ENCODE measurements at regions not wholly inside any gene's neighbourhood (a gene's known extent, or its start where the extent isn't known, plus 50 kb on each side); places are given as distances from the start of the nearest gene placed in this dataset.

DNA sequence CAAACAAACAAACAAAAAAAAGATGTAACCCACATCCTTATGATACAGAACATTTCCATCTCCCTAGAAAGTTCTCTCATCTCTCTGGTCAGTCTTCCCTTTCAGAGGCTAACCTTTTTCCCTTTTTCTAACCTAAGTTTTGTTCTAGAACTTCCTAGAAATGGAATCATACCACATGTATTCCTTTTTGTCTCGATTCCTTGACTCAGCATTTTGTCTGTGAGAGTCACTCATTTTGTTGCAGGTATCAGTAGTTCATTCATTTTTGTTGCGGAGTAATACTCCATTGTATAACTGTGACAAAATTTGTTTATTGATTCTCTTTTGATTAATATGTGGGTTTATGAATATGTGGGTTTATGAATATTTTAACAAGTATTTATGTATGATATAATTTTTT is 400.0 kb upstream of the PDE4D start:
- Histone ChIP-seq H3K27ac (no peak overlapping the region), H3K4me3 (no peak overlapping the region), H3K36me3 (no peaks in the 10 kb centered on the region), H3K9me3 (no peaks in the 10 kb centered on the region), H3K27me3 (no peaks in the 10 kb centered on the region), H3K4me1 (no peaks in the 10 kb centered on the region), H3K9ac (ENCODE audit: low read depth in 2 of 2, low read length in 2 of 2) (no peak overlapping the region)
- no peak for DNase-seq
- TF ChIP-seq, protein P1, sequence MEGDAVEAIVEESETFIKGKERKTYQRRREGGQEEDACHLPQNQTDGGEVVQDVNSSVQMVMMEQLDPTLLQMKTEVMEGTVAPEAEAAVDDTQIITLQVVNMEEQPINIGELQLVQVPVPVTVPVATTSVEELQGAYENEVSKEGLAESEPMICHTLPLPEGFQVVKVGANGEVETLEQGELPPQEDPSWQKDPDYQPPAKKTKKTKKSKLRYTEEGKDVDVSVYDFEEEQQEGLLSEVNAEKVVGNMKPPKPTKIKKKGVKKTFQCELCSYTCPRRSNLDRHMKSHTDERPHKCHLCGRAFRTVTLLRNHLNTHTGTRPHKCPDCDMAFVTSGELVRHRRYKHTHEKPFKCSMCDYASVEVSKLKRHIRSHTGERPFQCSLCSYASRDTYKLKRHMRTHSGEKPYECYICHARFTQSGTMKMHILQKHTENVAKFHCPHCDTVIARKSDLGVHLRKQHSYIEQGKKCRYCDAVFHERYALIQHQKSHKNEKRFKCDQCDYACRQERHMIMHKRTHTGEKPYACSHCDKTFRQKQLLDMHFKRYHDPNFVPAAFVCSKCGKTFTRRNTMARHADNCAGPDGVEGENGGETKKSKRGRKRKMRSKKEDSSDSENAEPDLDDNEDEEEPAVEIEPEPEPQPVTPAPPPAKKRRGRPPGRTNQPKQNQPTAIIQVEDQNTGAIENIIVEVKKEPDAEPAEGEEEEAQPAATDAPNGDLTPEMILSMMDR (IDR thresholded peaks at IDR 0.05), result no peak
- intact Hi-C loops (cut with DNase I), result no loop called here

DNA sequence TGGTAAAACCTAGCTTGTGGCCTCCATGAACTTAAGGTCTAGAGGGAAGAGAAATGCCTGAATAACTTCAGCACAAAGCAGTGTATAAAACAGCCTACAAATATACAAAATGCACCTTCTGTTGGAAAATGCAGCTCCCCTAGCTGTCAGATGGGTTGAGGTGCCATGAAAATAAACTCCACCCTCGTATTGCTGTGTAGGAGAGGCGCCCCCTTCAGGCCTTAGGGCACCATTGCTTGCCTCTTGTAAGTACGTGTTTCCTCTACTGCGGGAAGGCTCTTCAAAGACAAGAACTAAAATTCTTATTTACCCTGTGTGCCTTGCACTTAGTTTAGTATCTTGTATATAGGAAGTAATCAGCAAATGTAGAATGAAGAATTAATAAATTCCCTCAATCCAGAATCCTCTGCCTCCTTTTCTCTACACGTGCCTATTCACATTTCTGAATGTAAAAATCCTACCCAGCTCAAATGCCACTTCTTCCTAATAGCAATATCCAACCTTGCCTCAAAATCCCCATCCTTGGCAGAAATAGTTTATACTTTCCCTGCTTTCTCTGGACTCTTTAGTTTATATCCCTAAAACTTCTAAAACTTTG is 393.7 kb upstream of the PDE4D start:
- Histone ChIP-seq H3K9me3 (no peaks in the 10 kb centered on the region), H3K27me3 (no peaks in the 10 kb centered on the region), H3K4me1 (no peaks in the 10 kb centered on the region), H3K4me3 (no peak overlapping the region), H3K27ac (no peak overlapping the region), H3K9ac (ENCODE audit: low read depth in 2 of 2, low read length in 2 of 2) (no peak overlapping the region), H3K36me3 (no peaks in the 10 kb centered on the region)
- peak; percentile 43 for DNase-seq
- TF ChIP-seq, protein P1 (IDR thresholded peaks at IDR 0.05), result peak; percentile 53
- intact Hi-C loops (cut with DNase I), result loop anchor here (10.0 kb wide), 1 partner anchor 472 kb away; no protein-coding TSS in a partner anchor

DNA sequence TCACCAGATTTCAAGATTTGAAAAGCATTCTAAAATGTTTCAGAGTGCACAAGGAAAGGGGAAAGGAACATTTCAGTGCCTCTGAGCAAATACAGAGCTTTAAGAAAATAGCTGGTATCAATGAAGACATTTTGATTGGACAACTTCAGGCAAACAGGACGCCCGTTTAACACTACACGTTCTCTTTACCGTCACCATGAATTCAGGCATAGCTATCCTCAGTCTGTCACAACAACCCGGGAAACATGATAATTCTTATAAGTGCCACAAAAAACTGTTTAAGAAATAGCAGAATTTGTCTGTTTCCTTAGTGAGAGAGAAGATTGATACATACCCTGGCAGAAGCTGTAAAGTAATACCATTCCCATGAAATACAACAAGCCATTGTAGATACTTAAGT is 392.4 kb upstream of the PDE4D start:
- H3K36me3 ChIP-seq, result no peaks in the 10 kb centered on the region
- H3K4me3 ChIP-seq, result no peak overlapping the region
- no peak for DNase-seq
- H3K27ac ChIP-seq, result no peak overlapping the region
- no peaks in the 10 kb centered on the region for H3K9me3 ChIP-seq
- no peaks in the 10 kb centered on the region for H3K27me3 ChIP-seq
- H3K4me1 ChIP-seq, result no peaks in the 10 kb centered on the region
- TF ChIP-seq, protein P1 (IDR thresholded peaks at IDR 0.05), result no peak
- intact Hi-C loops (cut with DNase I), result loop anchor here (10.0 kb wide), 1 partner anchor 471 kb away; no protein-coding TSS in a partner anchor
- no peak overlapping the region for H3K9ac ChIP-seq (ENCODE audit: low read depth in 2 of 2, low read length in 2 of 2)

DNA sequence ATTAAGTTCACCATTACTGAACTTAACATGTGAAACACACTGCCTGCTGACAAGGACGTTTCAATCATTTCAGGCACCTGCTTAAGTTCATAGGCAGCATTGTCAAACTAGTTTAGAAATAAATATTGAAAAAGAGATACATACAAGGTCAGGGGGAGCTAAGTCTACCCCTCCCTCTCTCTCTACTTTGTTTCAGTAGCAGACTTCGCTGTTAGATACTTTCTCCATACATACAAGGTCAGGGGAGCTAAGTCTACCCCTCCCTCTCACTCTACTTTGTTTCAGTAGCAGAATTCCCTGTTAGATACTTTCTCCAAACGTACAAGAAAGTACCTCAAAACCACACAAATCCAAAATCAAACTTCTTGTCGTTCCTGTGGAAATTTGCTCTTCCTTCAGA is 387.4 kb upstream of the PDE4D start:
- Histone ChIP-seq H3K27me3 (no peaks in the 10 kb centered on the region), H3K9ac (ENCODE audit: low read depth in 2 of 2, low read length in 2 of 2) (no peak overlapping the region), H3K36me3 (no peaks in the 10 kb centered on the region), H3K4me1 (no peaks in the 10 kb centered on the region), H3K9me3 (no peaks in the 10 kb centered on the region), H3K27ac (no peak overlapping the region), H3K4me3 (no peak overlapping the region)
- DNase-seq, result no peak
- TF ChIP-seq, protein P1 (IDR thresholded peaks at IDR 0.05), result no peak
- intact Hi-C loops (cut with DNase I), result loop anchor here (10.0 kb wide), 1 partner anchor 466 kb away; no protein-coding TSS in a partner anchor

DNA sequence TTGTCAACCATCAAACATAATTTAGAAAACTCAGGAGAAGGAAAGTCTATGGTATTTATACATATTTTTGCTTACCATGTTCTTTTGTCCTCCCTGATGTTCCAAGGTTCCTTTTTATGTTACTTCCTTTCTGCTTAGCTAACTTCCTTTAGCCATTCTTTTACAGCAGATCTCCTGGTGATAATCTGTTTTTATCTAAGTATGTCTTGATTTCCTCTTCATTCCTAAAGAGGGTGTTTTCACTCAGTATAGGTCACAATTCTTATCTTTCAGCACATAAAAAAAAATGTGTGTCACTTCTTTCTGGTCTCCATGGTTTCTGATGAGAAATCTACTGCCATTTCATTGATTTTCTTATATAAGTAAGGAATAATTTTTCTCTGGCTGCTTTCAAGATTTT is 384.4 kb upstream of the PDE4D start:
- no peak overlapping the region for H3K9ac ChIP-seq (ENCODE audit: low read depth in 2 of 2, low read length in 2 of 2)
- no peaks in the 10 kb centered on the region for H3K36me3 ChIP-seq
- H3K4me1 ChIP-seq, result no peaks in the 10 kb centered on the region
- no peak overlapping the region for H3K27ac ChIP-seq
- H3K4me3 ChIP-seq, result no peak overlapping the region
- TF ChIP-seq, protein P1 (IDR thresholded peaks at IDR 0.05), result no peak
- DNase-seq, result no peak
- H3K9me3 ChIP-seq, result no peaks in the 10 kb centered on the region
- intact Hi-C loops (cut with DNase I), result no loop called here
- no peaks in the 10 kb centered on the region for H3K27me3 ChIP-seq

Data from colonic mucosa (tissue), 4 donors.